CD4-positive, alpha-beta T cell treated with Interleukin-15 for 1 hour (primary cell): ENCODE measurements at regions not wholly inside any gene's neighbourhood (a gene's known extent, or its start where the extent isn't known, plus 50 kb on each side); places are given as distances from the start of the nearest gene placed in this dataset.
"Not testable (repeated sequence)": the region's sequence is repeated elsewhere in the genome, so short reads cannot be mapped to it uniquely, and the experiment has no call there.

Experiments used
- DNase-seq: peaks from one replicate; pipeline ENCODE4 v3.0.0-alpha.2; 2020

DNA sequence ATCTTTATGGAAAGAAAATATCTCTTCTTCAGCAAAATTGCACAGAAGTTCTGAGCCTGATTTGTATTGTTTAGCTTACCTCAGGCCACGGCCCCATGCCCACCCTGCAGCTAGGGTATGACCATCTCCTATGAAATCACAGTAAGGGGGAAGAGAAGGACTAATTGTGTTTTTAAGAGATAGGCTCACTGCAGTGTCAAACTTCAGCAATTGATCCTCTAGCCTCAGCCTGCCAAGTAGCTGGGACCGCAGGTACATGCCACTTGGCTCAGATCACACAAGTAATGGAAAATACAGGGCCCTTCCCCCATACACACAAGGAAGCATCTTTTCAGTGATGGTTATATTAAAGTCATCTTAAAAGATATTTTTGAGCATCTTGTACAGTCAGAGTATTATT lies 60.0 kb downstream of the DMAC1 start:
- no peak for DNase-seq

- no peak for DNase-seq
Observed at GRCh38 chr9:7735311-7735710, 64.3 kb downstream of the DMAC1 start.

DNA sequence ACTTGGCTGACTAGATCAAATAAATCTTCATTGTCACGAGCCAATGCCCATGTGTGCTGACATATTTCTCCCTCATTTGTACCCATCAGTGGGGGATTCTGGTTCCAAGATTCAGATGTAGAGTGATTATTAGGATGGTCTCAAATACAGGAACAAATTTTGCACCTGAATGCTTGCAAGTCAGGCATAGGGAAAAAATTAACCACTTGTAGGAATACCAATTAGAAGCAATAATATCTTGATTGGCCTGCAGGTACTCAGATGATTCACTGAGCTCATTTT lies 69.5 kb downstream of the DMAC1 start:
- no peak for DNase-seq

DNA sequence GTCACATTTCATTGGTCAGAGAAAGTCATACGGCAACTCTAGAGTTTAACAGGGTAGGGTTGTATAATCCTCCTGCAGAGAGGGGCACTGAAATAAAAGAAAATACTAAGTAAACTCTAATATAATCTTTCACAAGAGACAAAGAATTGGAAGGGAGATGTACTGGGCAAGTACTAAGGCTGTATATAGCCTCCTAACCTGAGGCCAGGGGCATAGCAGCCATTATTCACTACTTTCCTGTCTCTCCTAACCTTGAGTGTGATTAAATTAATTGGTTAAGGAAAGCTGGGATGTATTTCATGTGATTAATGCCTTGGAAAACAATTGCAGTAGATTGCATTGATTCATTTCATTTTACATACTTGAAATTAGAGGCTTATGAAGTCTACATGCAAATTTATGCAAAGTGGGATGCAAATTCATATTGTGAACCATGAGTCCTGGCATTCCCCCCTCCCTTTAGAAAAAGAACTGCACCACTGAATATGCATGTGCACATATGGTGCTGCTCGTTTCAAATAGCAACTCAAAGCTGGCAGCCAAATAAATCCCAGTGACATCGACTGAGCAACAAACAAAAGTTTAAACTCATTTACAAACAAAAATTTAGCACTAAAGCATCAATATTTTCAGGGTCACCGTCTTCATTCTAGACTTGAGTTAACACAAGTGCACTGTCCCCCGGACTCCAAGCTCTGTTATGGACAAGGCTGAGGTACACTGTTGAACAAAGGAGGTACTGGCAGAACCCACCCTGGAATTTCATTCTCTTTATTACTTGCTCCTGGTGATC lies 70.0 kb downstream of the DMAC1 start:
- DNase-seq, result no peak

DNA sequence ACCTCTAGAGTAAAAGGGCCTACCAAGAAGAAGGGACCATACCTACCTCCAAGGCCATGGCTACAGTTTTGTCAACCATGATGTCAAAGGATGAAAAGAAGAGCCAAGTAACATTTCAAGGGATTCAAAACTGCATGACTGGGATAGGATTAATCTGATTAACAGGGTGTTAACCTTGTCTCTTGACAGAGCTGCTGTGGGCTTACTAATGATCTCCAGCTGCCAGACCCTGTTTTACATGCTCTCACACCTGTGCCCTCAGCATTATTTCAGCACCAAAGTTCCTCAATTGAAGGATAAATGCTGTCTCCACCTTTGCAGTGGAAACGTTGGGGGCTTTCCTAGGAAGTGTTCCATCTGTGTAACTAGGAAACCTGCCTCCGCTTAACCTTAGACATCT lies 78.3 kb downstream of the DMAC1 start:
- DNase-seq, result no peak

- DNase-seq, result not testable (repeated sequence)
Observed at GRCh38 chr9:7713088-7713487, 86.5 kb downstream of the DMAC1 start.

DNA sequence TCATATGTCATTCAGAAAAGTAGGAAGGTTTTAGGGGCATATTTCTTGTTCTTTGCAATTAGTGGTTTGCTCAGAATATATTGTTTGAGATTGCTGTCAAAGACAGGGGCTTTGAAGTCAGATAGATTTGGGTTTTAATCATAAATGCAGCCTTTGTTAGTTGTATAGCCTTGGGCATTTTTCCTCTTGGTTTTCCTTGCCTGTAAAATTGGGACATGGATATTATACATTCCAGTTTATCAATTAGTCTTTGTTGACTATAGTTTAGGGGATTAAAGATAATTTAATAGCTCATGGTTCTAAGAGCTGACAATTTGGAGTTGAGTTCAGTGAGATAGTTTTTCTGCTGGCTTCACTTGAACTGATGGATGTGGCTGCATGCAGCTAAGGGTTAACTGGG lies 88.9 kb downstream of the DMAC1 start:
- DNase-seq, result no peak

- no peak for DNase-seq
Observed at GRCh38 chr9:7707934-7708333, 91.6 kb downstream of the DMAC1 start.

GRCh38 chr9:7704543-7704942 lies 95.0 kb downstream of the DMAC1 start:
- DNase-seq, result no peak

DNA sequence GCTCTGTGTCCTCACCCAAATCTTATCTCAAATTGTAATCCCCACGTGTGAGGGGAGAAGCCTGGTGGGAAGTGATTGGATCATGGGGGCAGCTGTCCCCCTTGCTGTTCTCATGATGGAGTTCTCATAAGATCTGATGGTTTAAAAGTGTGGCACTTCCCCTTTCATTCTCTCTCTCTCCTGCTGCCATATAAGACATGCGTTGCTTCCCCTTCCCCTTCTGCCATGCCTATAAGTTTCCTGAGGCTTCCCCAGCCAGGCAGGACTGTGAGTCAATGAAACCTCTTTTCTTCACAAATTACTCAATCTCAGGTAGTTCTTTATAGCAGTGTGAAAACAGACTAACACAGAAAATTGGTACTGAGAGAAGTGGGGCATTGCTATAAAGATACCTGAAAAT lies 107.7 kb downstream of the DMAC1 start:
- no peak for DNase-seq

- no peak for DNase-seq
Observed at GRCh38 chr9:7690014-7690413, 109.6 kb downstream of the DMAC1 start.

GRCh38 chr9:7688626-7689025 lies 111.0 kb downstream of the DMAC1 start:
- no peak for DNase-seq

- no peak for DNase-seq
Observed at GRCh38 chr9:7676609-7677156, 122.9 kb downstream of the DMAC1 start.

GRCh38 chr9:7671847-7672246 lies 127.7 kb downstream of the DMAC1 start:
- no peak for DNase-seq

- DNase-seq, result no peak
Observed at GRCh38 chr9:7668541-7668940, 131.0 kb downstream of the DMAC1 start.

- DNase-seq, result no peak
Observed at GRCh38 chr9:7665874-7666273, 133.7 kb downstream of the DMAC1 start.

DNA sequence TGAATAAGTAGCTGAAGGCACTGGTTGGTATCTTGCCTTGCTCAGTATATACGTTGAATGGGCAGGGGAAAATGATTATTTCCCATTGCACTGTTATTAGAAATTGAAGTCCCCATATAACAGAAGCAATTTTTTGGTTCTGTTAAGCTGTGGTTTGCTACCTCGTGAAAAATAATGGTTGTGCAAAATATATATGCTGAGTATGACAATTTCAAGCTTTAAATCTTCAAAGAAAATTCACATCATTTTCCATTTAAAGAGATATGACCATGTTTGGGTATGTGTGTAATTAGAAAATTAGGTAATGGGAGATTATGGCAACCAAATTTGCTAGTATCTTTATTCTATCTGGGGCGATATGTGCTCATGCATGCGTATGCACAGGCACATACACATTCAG lies 139.8 kb downstream of the DMAC1 start:
- DNase-seq, result no peak

- DNase-seq, result no peak
Observed at GRCh38 chr9:7656636-7657035, 142.9 kb downstream of the DMAC1 start.

- no peak for DNase-seq
Observed at GRCh38 chr9:7653262-7653661, 146.3 kb downstream of the DMAC1 start.

- no peak for DNase-seq
Observed at GRCh38 chr9:7640231-7640630, 159.3 kb downstream of the DMAC1 start.

DNA sequence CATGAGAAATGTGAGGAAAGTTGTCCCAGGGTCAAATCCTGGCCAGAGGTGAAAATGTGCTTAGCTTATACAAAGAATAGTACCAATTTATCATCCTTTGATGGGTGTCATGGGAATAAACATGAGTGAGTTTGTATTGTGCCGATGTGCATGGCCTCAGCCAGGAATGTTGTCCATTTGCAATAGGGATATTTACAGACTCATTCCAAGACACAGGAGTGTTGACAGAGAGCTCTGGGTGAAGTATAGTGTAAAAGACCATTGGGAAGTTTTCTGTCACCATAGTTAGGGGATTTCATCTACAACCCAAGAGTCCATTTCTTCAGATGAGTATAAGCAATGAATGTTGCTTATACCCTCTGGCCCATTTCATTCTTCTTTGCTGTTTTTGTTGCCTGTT lies 160.1 kb downstream of the DMAC1 start:
- DNase-seq, result no peak

DNA sequence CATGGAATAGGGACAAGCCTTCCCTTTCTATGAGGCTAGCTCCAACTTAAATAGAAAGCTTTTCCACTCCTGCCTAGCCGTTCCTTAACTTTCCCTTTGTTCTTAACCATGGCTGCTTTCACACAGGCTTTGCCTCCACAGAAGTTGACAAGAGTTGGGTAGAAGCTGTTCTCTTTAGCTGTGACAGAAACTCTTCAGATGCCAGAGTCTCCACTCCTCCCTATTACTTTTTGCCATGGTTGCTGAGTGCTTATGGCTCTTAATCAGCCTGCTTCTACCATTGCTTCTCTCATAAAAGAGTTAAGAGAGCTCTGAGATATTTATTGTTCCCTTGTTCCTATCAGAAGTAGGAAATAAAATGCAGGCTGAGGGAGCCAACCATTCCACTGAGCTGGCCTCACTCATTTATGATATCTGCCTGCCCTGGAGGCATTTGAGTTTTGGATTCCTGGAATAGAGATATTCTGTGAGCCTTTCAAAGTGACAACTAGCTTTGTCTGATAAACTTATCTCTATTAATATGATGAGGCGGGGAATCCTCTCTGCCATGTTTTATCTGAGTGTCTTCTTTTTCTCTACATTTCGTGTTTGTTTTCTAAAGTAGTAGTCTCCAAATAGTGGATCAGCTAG lies 162.6 kb downstream of the DMAC1 start:
- no peak for DNase-seq

DNA sequence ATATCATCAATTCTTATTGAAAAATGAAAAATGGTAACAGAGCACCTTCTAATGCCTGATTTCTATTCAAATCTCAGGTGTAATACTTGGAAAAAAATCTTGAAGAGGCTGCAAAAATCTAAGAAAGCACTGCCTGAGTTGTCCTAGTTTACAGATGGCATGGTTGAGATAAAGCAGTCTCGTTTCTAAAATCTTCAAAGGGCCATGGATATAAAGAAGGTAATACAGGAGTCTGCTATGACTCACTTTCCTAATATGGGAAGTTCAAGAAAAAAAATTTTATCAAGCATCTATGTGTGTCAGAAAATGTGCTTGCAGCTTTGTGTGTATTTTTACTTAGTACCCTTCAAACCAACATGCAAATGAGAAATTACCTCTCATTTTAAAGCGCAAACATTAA lies 163.3 kb downstream of the DMAC1 start:
- DNase-seq, result no peak

DNA sequence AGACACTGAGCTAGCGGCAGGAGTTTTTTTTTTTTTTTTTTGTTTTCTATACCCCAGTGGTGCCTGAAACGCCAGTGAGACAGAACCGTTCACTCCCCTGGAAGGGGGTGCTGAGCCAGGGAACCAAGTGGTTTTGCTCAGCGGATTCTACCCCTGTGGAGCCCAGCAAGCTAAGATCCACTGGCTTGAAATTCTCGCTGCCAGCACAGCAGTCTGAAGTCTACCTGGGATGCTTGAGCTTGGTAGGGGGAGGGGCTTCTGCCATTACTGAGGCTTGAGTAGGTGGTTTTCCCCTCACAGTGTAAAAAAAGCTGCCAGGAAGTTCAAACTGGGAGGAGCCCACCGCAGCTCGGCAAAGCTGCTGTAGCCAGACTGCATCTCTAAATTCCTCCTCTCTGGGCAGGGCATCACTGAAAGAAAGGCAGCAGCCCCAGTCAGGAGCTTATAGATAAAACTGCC lies 173.0 kb downstream of the DMAC1 start:
- DNase-seq, result peak; percentile 70

GRCh38 chr9:7622481-7622880 lies 177.1 kb downstream of the DMAC1 start:
- DNase-seq, result no peak
